IMR-90 (cell line): ENCODE measurements at regions not wholly inside any gene's neighbourhood (a gene's known extent, or its start where the extent isn't known, plus 50 kb on each side); places are given as distances from the start of the nearest gene placed in this dataset.

Source experiments
- ATAC-seq: fragments of 200-7000 bp; cut with Tn5 transposase; 2 replicates; pipeline ENCODE4 v1.9.1; 2020; ENCODE audit warnings: low read depth, mild to moderate bottlenecking, moderate library complexity
- BruUV-seq: library from RNA; stranded (reverse); fragments of 400-500 nt; replicated peaks from 2 replicates; lab custom pipeline; 2021; lab: Mats Ljungman, UMichigan
- CTCF ChIA-PET: fragments of 300-600 bp; formaldehyde crosslinking; extraction: SDS; loops from one replicate; lab custom pipeline; 2021; ENCODE audit warnings: antibody characterized with exemption; lab: Yijun Ruan, JAX
- POLR2A ChIA-PET: fragments of 300-600 bp; sonication (Branson Sonifier 250); formaldehyde crosslinking; loops from one replicate; lab custom pipeline; 2022; ENCODE audit warnings: antibody characterized with exemption; ENCODE audit not compliant: unreplicated experiment; lab: Charles Lee
- DNase-seq: peaks from one replicate; pipeline ENCODE4 v3.0.0; 2013
- H2AFZ ChIP-seq: replicated peaks from 2 replicates; pipeline ENCODE3; 2013; ENCODE audit warnings: low read length, mild to moderate bottlenecking; ENCODE audit not compliant: poor library complexity
- H2AK5ac ChIP-seq: 2 replicates; pipeline ENCODE4 v1.6.1; 2013; ENCODE audit warnings: low read depth, low read length, inconsistent platforms
- H2AK9ac ChIP-seq: replicated peaks from 2 replicates; pipeline ENCODE3; 2013; ENCODE audit warnings: mild to moderate bottlenecking, low read depth, low read length, moderate library complexity; ENCODE audit not compliant: poor library complexity
- H2BK120ac ChIP-seq: 2 replicates; pipeline ENCODE4 v1.6.1; 2013; ENCODE audit warnings: low read depth, low read length, inconsistent platforms
- H2BK15ac ChIP-seq: 3 replicates; pipeline ENCODE4 v1.6.1; 2013; ENCODE audit warnings: low read depth, low read length, inconsistent platforms
- H2BK20ac ChIP-seq: 2 replicates; pipeline ENCODE4 v1.6.1; 2013; ENCODE audit warnings: low read depth, mild to moderate bottlenecking, inconsistent platforms, low read length, moderate library complexity
- H2BK5ac ChIP-seq: 2 replicates; pipeline ENCODE4 v1.6.1; 2013; ENCODE audit warnings: mild to moderate bottlenecking, low read depth, low read length, inconsistent platforms; ENCODE audit not compliant: poor library complexity, severe bottlenecking
- H3K14ac ChIP-seq: replicated peaks from 2 replicates; pipeline ENCODE4 v1.6.1; 2013; ENCODE audit warnings: low read depth, low read length, inconsistent platforms
- H3K18ac ChIP-seq: 2 replicates; pipeline ENCODE4 v1.6.1; 2013; ENCODE audit warnings: low read depth, low read length, control low read depth
- H3K23ac ChIP-seq: 2 replicates; pipeline ENCODE4 v1.6.1; 2013; ENCODE audit warnings: low read depth, low read length, inconsistent platforms
- H3K27ac ChIP-seq: 2 replicates; pipeline ENCODE4 v1.5.1; 2013; ENCODE audit warnings: mild to moderate bottlenecking, control low read depth, low read length; ENCODE audit not compliant: insufficient read depth
- H3K27me3 ChIP-seq: 2 replicates; pipeline ENCODE4 v1.6.1; 2013; ENCODE audit warnings: low read length; ENCODE audit not compliant: control insufficient read depth, insufficient read depth
- H3K36me3 ChIP-seq: 2 replicates; pipeline ENCODE4 v1.6.1; 2013; ENCODE audit warnings: low read length, mixed read lengths; ENCODE audit not compliant: control insufficient read depth, insufficient read depth
- H3K4ac ChIP-seq: 2 replicates; pipeline ENCODE4 v1.6.1; 2013; ENCODE audit warnings: low read depth, low read length, inconsistent platforms
- H3K4me1 ChIP-seq: 2 replicates; pipeline ENCODE4 v1.6.1; 2013; ENCODE audit warnings: low read length, mixed read lengths; ENCODE audit not compliant: control insufficient read depth, insufficient read depth
- H3K4me2 ChIP-seq: 2 replicates; pipeline ENCODE4 v1.6.1; 2013; ENCODE audit warnings: low read depth, mild to moderate bottlenecking, control low read depth, low read length, moderate library complexity
- H3K4me3 ChIP-seq: 2 replicates; pipeline ENCODE4 v1.5.1; 2013; ENCODE audit warnings: low read depth, mild to moderate bottlenecking, control low read depth, low read length, moderate library complexity; ENCODE audit not compliant: insufficient read depth
- H3K56ac ChIP-seq: 2 replicates; pipeline ENCODE4 v1.6.1; 2013; ENCODE audit warnings: low read length, inconsistent platforms; ENCODE audit not compliant: insufficient read depth; ENCODE audit errors: extremely low read depth
- H3K79me1 ChIP-seq, 2 experiments: 2 replicates each; pipeline ENCODE4 v1.6.1; 2013; ENCODE audit warnings: low read length in 2 of 2, inconsistent platforms in 1 of 2, low read depth in 1 of 2
- H3K9ac ChIP-seq: 2 replicates; pipeline ENCODE4 v1.6.1; 2013; ENCODE audit warnings: low read depth, low read length, control low read depth
- H3K9me1 ChIP-seq: 2 replicates; pipeline ENCODE4 v1.6.1; 2013; ENCODE audit warnings: low read length, inconsistent platforms; ENCODE audit not compliant: insufficient read depth
- H3K9me3 ChIP-seq: 2 replicates; pipeline ENCODE4 v1.6.1; 2013; ENCODE audit warnings: low read length; ENCODE audit not compliant: control insufficient read depth, insufficient read depth
- H4K20me1 ChIP-seq: 2 replicates; pipeline ENCODE4 v1.6.1; 2013; ENCODE audit warnings: low read length, inconsistent platforms; ENCODE audit not compliant: insufficient read depth
- H4K5ac ChIP-seq: 2 replicates; pipeline ENCODE4 v1.6.1; 2013; ENCODE audit warnings: mild to moderate bottlenecking, low read depth, low read length, control low read depth
- H4K8ac ChIP-seq, 2 experiments: 2 replicates each; pipeline ENCODE4 v1.6.1; 2013; ENCODE audit warnings: low read depth in 2 of 2, low read length in 2 of 2, control low read depth in 1 of 2, inconsistent platforms in 1 of 2
- H4K91ac ChIP-seq: 2 replicates; pipeline ENCODE4 v1.6.1; 2013; ENCODE audit warnings: low read depth, low read length, inconsistent platforms; ENCODE audit not compliant: insufficient read depth
- BHLHE40 ChIP-seq: fragments of 150-350 bp; IDR thresholded peaks from 2 replicates; pipeline ENCODE4 v1.6.1; 2016; ENCODE audit warnings: mild to moderate bottlenecking, low read depth, low read length
- CEBPB ChIP-seq: IDR thresholded peaks from 2 replicates; pipeline ENCODE4 v1.6.1; 2012; ENCODE audit warnings: low read depth, low read length, improper control_type of control experiment
- CHD1 ChIP-seq: IDR thresholded peaks from 2 replicates; pipeline ENCODE4 v1.6.1; 2012; ENCODE audit warnings: low read depth, low read length, improper control_type of control experiment
- CTCF ChIP-seq: conservative IDR thresholded peaks from 2 replicates; pipeline ENCODE4 v1.5.1; 2012; ENCODE audit warnings: mild to moderate bottlenecking, low read depth, low read length, improper control_type of control experiment
- ELK1 ChIP-seq: fragments of 150-350 bp; IDR thresholded peaks from 2 replicates; pipeline ENCODE4 v1.6.1; 2016; ENCODE audit warnings: low read depth, mild to moderate bottlenecking, low read length, moderate library complexity, borderline replicate concordance
- FOS ChIP-seq: fragments of 150-350 bp; IDR thresholded peaks from 2 replicates; pipeline ENCODE4 v1.6.1; 2016; ENCODE audit warnings: low read depth, low read length
- MAZ ChIP-seq: IDR thresholded peaks from 2 replicates; pipeline ENCODE4 v1.6.1; 2012; ENCODE audit warnings: low read depth, mild to moderate bottlenecking, low read length, improper control_type of control experiment, moderate library complexity, borderline replicate concordance
- MXI1 ChIP-seq: IDR thresholded peaks from 2 replicates; pipeline ENCODE4 v1.6.1; 2012; ENCODE audit warnings: low read depth, mild to moderate bottlenecking, low read length, moderate library complexity, borderline replicate concordance
- NFE2L2 ChIP-seq: fragments of 150-350 bp; IDR thresholded peaks from 2 replicates; pipeline ENCODE4 v1.6.1; 2016; ENCODE audit warnings: low read depth, mild to moderate bottlenecking, low read length
- POLR2A ChIP-seq: IDR thresholded peaks from 2 replicates; pipeline ENCODE4 v1.6.1; 2012; ENCODE audit warnings: mild to moderate bottlenecking, low read depth, low read length
- RAD21 ChIP-seq: IDR thresholded peaks from 2 replicates; pipeline ENCODE4 v1.6.1; 2012; ENCODE audit warnings: low read length, improper control_type of control experiment
- RCOR1 ChIP-seq: IDR thresholded peaks from 2 replicates; pipeline ENCODE4 v1.6.1; 2012; ENCODE audit warnings: mild to moderate bottlenecking, low read length, improper control_type of control experiment; ENCODE audit not compliant: insufficient replicate concordance
- RFX5 ChIP-seq: IDR thresholded peaks from 2 replicates; pipeline ENCODE4 v1.8.0; 2012; ENCODE audit warnings: low read depth, mild to moderate bottlenecking, low read length, moderate library complexity
- USF2 ChIP-seq: fragments of 150-350 bp; IDR thresholded peaks from 2 replicates; pipeline ENCODE4 v1.6.1; 2017; ENCODE audit warnings: mild to moderate bottlenecking, antibody characterized with exemption, low read length, low read depth
- WGBS, 2 experiments: methylation state at CpG; one replicate each; pipeline versions ENCODE4 v1.1.5 to v1.1.7; 2013; ENCODE audit warnings: missing lambda C conversion rate in 2 of 2; ENCODE audit not compliant: insufficient read length in 1 of 2; ENCODE audit errors: extremely low coverage in 2 of 2; 5-methylcytosine and 5-hydroxymethylcytosine counted together
- dilution Hi-C: fragments of 300-500 bp; cut with HindIII; formaldehyde crosslinking; loops from one replicate; pipeline ENCODE4 v1.14.3; 2018; ENCODE audit warnings: low sequenced_read_pairs; ENCODE audit not compliant: unreplicated experiment
- in situ Hi-C: fragments of 300-500 bp; cut with MboI; formaldehyde crosslinking; loops from 3 replicates; pipeline ENCODE4 v1.14.3; 2019; ENCODE audit warnings: low sequenced_read_pairs, inconsistent platforms, mixed read lengths
- intact Hi-C: fragments of 100-400 bp; cut with micrococcal nuclease; formaldehyde crosslinking; loops from 2 replicates; pipeline ENCODE4 v1.10.0; 2022

- H3K27ac ChIP-seq = no peak overlapping the region
- BruUV-seq = no TSS peak
- H2AK5ac ChIP-seq = no peak overlapping the region
- dilution Hi-C loops = no loop called here
- H3K4me2 ChIP-seq = no peak overlapping the region
- no peaks in the 10 kb centered on the region for H4K20me1 ChIP-seq
- H3K9me3 ChIP-seq = no peaks in the 10 kb centered on the region; the same call in 1 of the 2 replicates
- H3K27me3 ChIP-seq = no peaks in the 10 kb centered on the region
- no peak overlapping the region for H3K56ac ChIP-seq
- H3K9ac ChIP-seq = no peak overlapping the region
- ATAC-seq (no peak), DNase-seq (no peak)
- H2AFZ ChIP-seq = no peak overlapping the region
- no peak overlapping the region for H2BK120ac ChIP-seq
- no CpG with 5 or more reads among the region's 3 CpGs for WGBS, 2 experiments
- intact Hi-C loops = no loop called here
- H3K4me1 ChIP-seq = no peaks in the 10 kb centered on the region
- CTCF ChIA-PET = no interaction called here
- H4K8ac ChIP-seq = no peak overlapping the region
- no peaks in the 10 kb centered on the region for H3K9me1 ChIP-seq
- H2BK5ac ChIP-seq = no peak overlapping the region
- H2AK9ac ChIP-seq = no peak overlapping the region
- no peak overlapping the region for H2BK15ac ChIP-seq
- no peak overlapping the region for H3K4ac ChIP-seq
- H4K5ac ChIP-seq = no peak overlapping the region
- no peak overlapping the region for H3K18ac ChIP-seq
- POLR2A ChIA-PET = no interaction called here
- H3K14ac ChIP-seq = no peak overlapping the region
- in situ Hi-C loops = no loop called here
- H3K79me1 ChIP-seq = no peaks in the 10 kb centered on the region
- no peak for TF ChIP-seq POLR2A
- TF ChIP-seq FOS = no peak
- TF ChIP-seq USF2 = no peak
- TF ChIP-seq NFE2L2 = no peak
- TF ChIP-seq CEBPB = no peak
- no peak for TF ChIP-seq ELK1
- no peak for TF ChIP-seq BHLHE40
- no peak for TF ChIP-seq RCOR1
- no peak for TF ChIP-seq MXI1
- no peak for TF ChIP-seq RFX5
- TF ChIP-seq CTCF = no peak
- no peak for TF ChIP-seq CHD1
- TF ChIP-seq RAD21 = no peak
- no peak for TF ChIP-seq MAZ
- H3K4me3 ChIP-seq = no peak overlapping the region
- H4K91ac ChIP-seq = no peak overlapping the region
- no peak overlapping the region for H3K23ac ChIP-seq
- no peak overlapping the region for H2BK20ac ChIP-seq
- H3K36me3 ChIP-seq = no peaks in the 10 kb centered on the region
Measured at GRCh38 chr1:71154429-71154828, 73.6 kb upstream of the ZRANB2 start.
